Progenitor cell of endocrine pancreas (in vitro differentiated cells): ENCODE measurements at regions not wholly inside any gene's neighbourhood (a gene's known extent, or its start where the extent isn't known, plus 50 kb on each side); places are given as distances from the start of the nearest gene placed in this dataset.

Experiments used
- DNase-seq: peaks from one replicate; pipeline ENCODE4 v3.0.0; 2021; ENCODE audit warnings: low spot score; ENCODE audit not compliant: unreplicated experiment
- H3K27ac Mint-ChIP-seq: 2 replicates; pipeline ENCODE4 v1.8.0; 2021; ENCODE audit warnings: mild to moderate bottlenecking, moderate library complexity, mixed read lengths
- H3K27me3 Mint-ChIP-seq: 2 replicates; pipeline ENCODE4 v1.8.0; 2021; ENCODE audit warnings: mixed read lengths
- H3K36me3 Mint-ChIP-seq: 2 replicates; pipeline ENCODE4 v1.8.0; 2022; ENCODE audit warnings: mixed read lengths; ENCODE audit not compliant: insufficient read depth
- H3K4me1 Mint-ChIP-seq: 2 replicates; pipeline ENCODE4 v1.8.0; 2021; ENCODE audit warnings: low read depth, mixed read lengths
- H3K4me3 Mint-ChIP-seq: 2 replicates; pipeline ENCODE4 v1.8.0; 2021; ENCODE audit warnings: low read depth, mild to moderate bottlenecking, moderate library complexity, mixed read lengths
- H3K9me3 Mint-ChIP-seq: 2 replicates; pipeline ENCODE4 v1.8.0; 2021; ENCODE audit warnings: low read depth, mixed read lengths
- CTCF ChIP-seq: fragments of 200-600 bp; sonication (generic); IDR thresholded peaks from one replicate; pipeline ENCODE4 v1.5.0; 2021; ENCODE audit warnings: antibody characterized with exemption, mild to moderate bottlenecking; ENCODE audit not compliant: unreplicated experiment

- Mint-ChIP-seq H3K36me3 (peaks cover 4% of the 10 kb centered on the region), H3K27me3 (peaks cover 33% of the 10 kb centered on the region), H3K9me3 (peaks cover 3% of the 10 kb centered on the region), H3K27ac (no peak overlapping the region), H3K4me1 (peaks cover 10% of the 10 kb centered on the region), H3K4me3 (no peak overlapping the region)
- no peak for DNase-seq
- no peak for TF ChIP-seq CTCF
Observed at GRCh38 chr2:111664275-111664850, 219.6 kb downstream of the ANAPC1 start.

GRCh38 chr2:111665011-111665410 lies 219.0 kb downstream of the ANAPC1 start:
- Mint-ChIP-seq H3K36me3 (peaks cover 4% of the 10 kb centered on the region), H3K27ac (no peak overlapping the region), H3K4me1 (peaks cover 5% of the 10 kb centered on the region), H3K9me3 (peaks cover 3% of the 10 kb centered on the region), H3K27me3 (peaks cover 33% of the 10 kb centered on the region), H3K4me3 (no peak overlapping the region)
- DNase-seq, result no peak
- TF ChIP-seq CTCF, result no peak

- Mint-ChIP-seq H3K4me1 (peaks cover 6% of the 10 kb centered on the region), H3K27ac (no peak overlapping the region), H3K9me3 (peaks cover 3% of the 10 kb centered on the region), H3K36me3 (peaks cover 4% of the 10 kb centered on the region), H3K27me3 (peaks cover 30% of the 10 kb centered on the region), H3K4me3 (no peak overlapping the region)
- TF ChIP-seq CTCF, result no peak
- no peak for DNase-seq
Observed at GRCh38 chr2:111665551-111666116, 218.4 kb downstream of the ANAPC1 start.

GRCh38 chr2:111666160-111666559 lies 217.8 kb downstream of the ANAPC1 start:
- Mint-ChIP-seq H3K4me3 (no peak overlapping the region), H3K36me3 (peaks cover 4% of the 10 kb centered on the region), H3K27ac (no peak overlapping the region), H3K4me1 (peaks cover 11% of the 10 kb centered on the region), H3K9me3 (peaks cover 3% of the 10 kb centered on the region), H3K27me3 (peaks cover 25% of the 10 kb centered on the region)
- no peak for DNase-seq
- no peak for TF ChIP-seq CTCF

GRCh38 chr2:111667001-111667400 lies 217.0 kb downstream of the ANAPC1 start:
- Mint-ChIP-seq H3K27ac (no peak overlapping the region), H3K9me3 (peaks cover 3% of the 10 kb centered on the region), H3K4me3 (no peak overlapping the region), H3K4me1 (peaks cover 13% of the 10 kb centered on the region), H3K36me3 (peaks cover 4% of the 10 kb centered on the region), H3K27me3 (peaks cover 16% of the 10 kb centered on the region)
- TF ChIP-seq CTCF, result no peak
- no peak for DNase-seq
